K562 (cell line): ENCODE measurements at regions not wholly inside any gene's neighbourhood (a gene's known extent, or its start where the extent isn't known, plus 50 kb on each side); places are given as distances from the start of the nearest gene placed in this dataset.

Experiments used
- ATAC-seq: fragments of 200-7000 bp; cut with Tn5 transposase; 3 replicates; pipeline ENCODE4 v1.9.1; 2020; ENCODE audit warnings: moderate library complexity
- BruUV-seq: library from RNA; stranded (reverse); fragments of 400-500 nt; replicated peaks from 2 replicates; lab custom pipeline; 2021; lab: Mats Ljungman, UMichigan
- CTCF ChIA-PET: fragments of 300-600 bp; formaldehyde crosslinking; extraction: SDS; loops from one replicate; lab custom pipeline; 2021; ENCODE audit warnings: low intra/inter-chr PET ratio; lab: Yijun Ruan, JAX
- POLR2A ChIA-PET: fragments of 300-600, 350-650 bp; sonication (Branson Sonifier 250); formaldehyde crosslinking; extraction: SDS; loops from one replicate; lab custom pipeline; 2021; ENCODE audit warnings: antibody characterized with exemption, inconsistent platforms; lab: Yijun Ruan, JAX
- DNase-seq, 4 experiments: peaks; one replicate each; pipeline versions ENCODE4 v3.0.0 to v3.0.0-alpha.2; 2011 to 2018; ENCODE audit warnings: low spot score in 3 of 4, mixed read lengths in 3 of 4; ENCODE audit errors: extremely low read depth in 1 of 4
- FAIRE-seq: peaks from 2 replicates; lab custom pipeline; 2011; peaks lifted over from hg19 to GRCh38; lab: Jason Lieb, UNC
- H2AFZ ChIP-seq: 2 replicates; pipeline ENCODE4 v1.6.0; 2011; ENCODE audit warnings: low read depth, low read length, control low read depth, inconsistent platforms
- H3K27ac ChIP-seq: fragments of 200-600 bp; 3 replicates; pipeline ENCODE4 v1.8.0; 2011; ENCODE audit warnings: low read depth, mild to moderate bottlenecking, control low read depth, inconsistent platforms, low read length, moderate library complexity, mixed read lengths; ENCODE audit errors: extremely low read depth
- H3K27me3 ChIP-seq, 2 experiments: fragments of 300-600 bp in 1 of 2; 2 replicates in 1 of 2; 3 replicates in 1 of 2; pipeline versions ENCODE4 v1.6.0 to v1.8.0; 2011; ENCODE audit warnings: inconsistent platforms in 2 of 2, low read length in 2 of 2, mild to moderate bottlenecking in 1 of 2, mixed read lengths in 1 of 2, moderate library complexity in 1 of 2; ENCODE audit not compliant: control insufficient read depth in 2 of 2, insufficient read depth in 2 of 2
- H3K36me3 ChIP-seq: fragments of 300-600 bp; 3 replicates; pipeline ENCODE4 v1.8.0; 2011; ENCODE audit warnings: mild to moderate bottlenecking, low read length, inconsistent platforms; ENCODE audit not compliant: control insufficient read depth, insufficient read depth
- H3K4me1 ChIP-seq, 2 experiments: fragments of 200-600 bp in 1 of 2; replicated peaks in 1 of 2; 2 replicates in 1 of 2; 3 replicates in 1 of 2; pipeline versions ENCODE4 v1.5.1 to v1.8.0; 2011; ENCODE audit warnings: inconsistent platforms in 2 of 2, low read length in 2 of 2, mild to moderate bottlenecking in 1 of 2, mixed read lengths in 1 of 2, moderate library complexity in 1 of 2; ENCODE audit not compliant: control insufficient read depth in 2 of 2, insufficient read depth in 2 of 2
- H3K4me2 ChIP-seq: 2 replicates; pipeline ENCODE4 v1.6.1; 2011; ENCODE audit warnings: low read length, control low read depth, inconsistent platforms, mixed read lengths; ENCODE audit not compliant: insufficient read depth
- H3K4me3 ChIP-seq: fragments of 200-600 bp; sonication (generic), shearing (Covaris generic); 2 replicates; pipeline ENCODE4 v1.5.1; 2016; ENCODE audit warnings: control low read depth, inconsistent platforms
- H3K79me2 ChIP-seq: fragments of 200-600 bp; 3 replicates; pipeline ENCODE4 v1.8.0; 2011; ENCODE audit warnings: low read length, inconsistent platforms; ENCODE audit not compliant: control insufficient read depth, insufficient read depth
- H3K9ac ChIP-seq, 2 experiments: 2 replicates each; pipeline versions ENCODE4 v1.6.0 to v1.6.1; 2011; ENCODE audit warnings: low read depth in 2 of 2, low read length in 2 of 2, control low read depth in 1 of 2, inconsistent platforms in 1 of 2, mild to moderate bottlenecking in 1 of 2, mixed read lengths in 1 of 2; ENCODE audit not compliant: insufficient read depth in 1 of 2
- H3K9me1 ChIP-seq: one replicate; pipeline ENCODE4 v1.6.0; 2011; ENCODE audit warnings: inconsistent platforms, mild to moderate bottlenecking, low read length, moderate library complexity; ENCODE audit not compliant: control insufficient read depth, insufficient read depth
- H3K9me3 ChIP-seq: replicated peaks from 2 replicates; pipeline ENCODE4 v1.5.1; 2011; ENCODE audit warnings: low read depth, low read length, inconsistent platforms; ENCODE audit not compliant: control insufficient read depth, insufficient read depth
- H4K20me1 ChIP-seq: replicated peaks from 2 replicates; pipeline ENCODE4 v1.6.1; 2011; ENCODE audit warnings: low read length, inconsistent platforms, mixed read lengths; ENCODE audit not compliant: control insufficient read depth, insufficient read depth
- ARHGAP35 ChIP-seq: fragments of 450-650 bp; IDR thresholded peaks from 2 replicates; pipeline ENCODE4 v1.6.1; 2018; ENCODE audit not compliant: partially characterized antibody
- CREB5 ChIP-seq: fragments of 250-450 bp; sonication (Bioruptor Pico); IDR thresholded peaks from 2 replicates; pipeline ENCODE4 v1.5.0; 2020; ENCODE audit warnings: mild to moderate bottlenecking
- GTF2E2 ChIP-seq: fragments of 200-800 bp; sonication (Bioruptor generic); IDR thresholded peaks from 2 replicates; pipeline ENCODE4 v1.6.1; 2016; ENCODE audit warnings: missing genetic modification characterization, missing compliant biosample characterization
- SRSF9 ChIP-seq: fragments of 200-400 bp; formaldehyde crosslinking; IDR thresholded peaks from 2 replicates; pipeline ENCODE4 v1.6.1; 2017; ENCODE audit warnings: low read depth, low read length, borderline replicate concordance
- STAT5A ChIP-seq: IDR thresholded peaks from 2 replicates; pipeline ENCODE4 v1.6.1; 2012; ENCODE audit warnings: low read length, inconsistent platforms, borderline replicate concordance
- ZBTB43 ChIP-seq: sonication (generic); formaldehyde crosslinking; IDR thresholded peaks from 2 replicates; pipeline ENCODE4 v1.8.0; 2023; ENCODE audit warnings: mild to moderate bottlenecking, missing genetic modification reagents
- WGBS: fragments of 100-300 bp; shearing (Covaris generic); methylation state at CpG from one replicate; pipeline ENCODE4 v1.1.6; 2016; ENCODE audit warnings: low coverage, mixed read lengths; ENCODE audit not compliant: insufficient coverage; ENCODE audit errors: missing lambda C conversion rate; 5-methylcytosine and 5-hydroxymethylcytosine counted together
- in situ Hi-C: fragments of 300-500 bp; cut with MboI; formaldehyde crosslinking; loops from 4 replicates; pipeline ENCODE4 v1.15.0; 2018; ENCODE audit warnings: inconsistent platforms, mixed read lengths
- intact Hi-C: fragments of 100-400 bp; cut with micrococcal nuclease; formaldehyde crosslinking; loops from 2 replicates; pipeline ENCODE4 v1.14.2; 2022

GRCh38 chr2:77834360-77835002, 312.3 kb upstream of the LRRTM4 start:
- H3K27ac ChIP-seq = no peak overlapping the region
- H2AFZ ChIP-seq = no peak overlapping the region
- no peak overlapping the region for H3K9ac ChIP-seq
- ChIA-PET POLR2A (no interaction called here), CTCF (no interaction called here)
- H3K9me1 ChIP-seq = no peaks in the 10 kb centered on the region
- TF ChIP-seq SRSF9 = no peak
- TF ChIP-seq CREB5 (CRISPR knock-in tag) = no peak
- no peak for TF ChIP-seq GTF2E2 (tag)
- no peak for TF ChIP-seq ARHGAP35
- TF ChIP-seq ZBTB43 (CRISPR knock-in tag) = no peak
- no peak for TF ChIP-seq STAT5A
- BruUV-seq = no TSS peak
- ATAC-seq (no peak), DNase-seq (no peak), FAIRE-seq (no peak)
- H3K36me3 ChIP-seq = no peaks in the 10 kb centered on the region
- in situ Hi-C loops (no loop called here), intact Hi-C loops (no loop called here)
- H3K4me3 ChIP-seq = no peak overlapping the region
- no peaks in the 10 kb centered on the region for H3K4me1 ChIP-seq
- no peaks in the 10 kb centered on the region; the same call in 1 of the 2 replicates for H3K9me3 ChIP-seq
- H3K79me2 ChIP-seq = no peaks in the 10 kb centered on the region
- H3K27me3 ChIP-seq = no peaks in the 10 kb centered on the region
- WGBS = 0% methylated on average over 3 of the region's 3 CpGs
- no peak overlapping the region for H3K4me2 ChIP-seq
- H4K20me1 ChIP-seq = no peaks in the 10 kb centered on the region
